Transverse colon (tissue), 3 donors: ENCODE measurements at regions not wholly inside any gene's neighbourhood (a gene's known extent, or its start where the extent isn't known, plus 50 kb on each side); places are given as distances from the start of the nearest gene placed in this dataset.

Source experiments
- CTCF ChIP-seq, 5 experiments: fragments of 200-600 bp in 3 of 5; fragments of 450-650 bp in 2 of 5; sonication (generic) in 3 of 5; IDR thresholded peaks; 1 replicate in 2 of 5; 2 replicates in 3 of 5; pipeline ENCODE4 v1.5.1; 2016 to 2017; ENCODE audit warnings: antibody characterized with exemption in 5 of 5, inconsistent platforms in 3 of 5, mild to moderate bottlenecking in 2 of 5, moderate library complexity in 1 of 5
- EP300 ChIP-seq: sonication (generic); formaldehyde crosslinking; IDR thresholded peaks from one replicate; pipeline ENCODE4 v1.6.1; 2017; ENCODE audit warnings: antibody characterized with exemption, low read depth

GRCh38 chr2:188833331-188833730 is 140.8 kb upstream of the COL3A1 start:
- TF ChIP-seq EP300 (no peak), CTCF (IDR thresholded peaks at IDR 0.05) (no peak)
